ENCODE measurements at regions not wholly inside any gene's neighbourhood (a gene's known extent, or its start where the extent isn't known, plus 50 kb on each side); places are given as distances from the start of the nearest gene placed in this dataset.

DNA sequence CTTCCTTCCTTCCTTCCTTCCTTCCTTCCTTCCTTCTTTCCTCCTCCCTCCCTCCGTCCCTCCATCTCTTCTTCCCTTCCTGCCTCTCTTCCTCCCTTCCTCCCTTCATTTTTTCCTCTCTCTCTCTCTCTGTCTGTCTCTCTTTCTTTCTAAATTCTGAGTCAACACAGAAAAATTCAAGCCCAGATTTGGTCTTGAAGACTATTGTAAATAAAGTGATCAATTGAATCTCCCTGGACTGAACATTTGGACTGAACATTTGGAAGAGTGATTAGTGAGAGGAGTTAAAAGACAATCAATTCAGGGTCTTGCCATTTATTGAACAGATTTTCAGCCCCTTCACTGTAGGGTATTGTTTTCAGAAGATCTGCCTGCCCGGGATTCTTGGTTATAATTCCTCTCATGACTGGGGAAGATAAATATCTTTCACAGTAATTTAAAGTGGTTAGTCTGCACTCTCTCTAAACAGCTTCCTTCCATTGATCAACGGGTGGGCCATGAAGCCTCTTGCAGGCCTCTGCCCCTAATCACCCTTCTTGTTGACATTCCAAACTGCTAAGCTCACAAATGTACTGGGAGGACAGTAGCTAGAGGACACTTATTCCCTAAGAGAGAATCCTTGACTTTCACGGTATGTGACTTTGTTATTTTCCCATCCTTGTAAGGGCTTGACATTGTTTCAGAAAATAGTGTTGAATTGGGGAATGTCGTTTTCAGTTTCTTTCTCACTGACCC is 101.7 kb upstream of the BMP2 start:
- Histone ChIP-seq H3K4me3 (no peak overlapping the region), H3K27ac (no peak overlapping the region), H3K27me3 (no peaks in the 10 kb centered on the region), H3K9me3 (no peaks in the 10 kb centered on the region), H3K36me3 (no peaks in the 10 kb centered on the region), H3K4me1 (peaks cover 5% of the 10 kb centered on the region)
- WGBS = 76% methylated on average over 5 of the region's 5 CpGs
- TF ChIP-seq EP300 (IDR thresholded peaks at IDR 0.05) (no peak), POLR2A (IDR thresholded peaks at IDR 0.05) (no peak), POLR2AphosphoS5 (IDR thresholded peaks at IDR 0.05) (no peak)
- TF ChIP-seq, protein P1, sequence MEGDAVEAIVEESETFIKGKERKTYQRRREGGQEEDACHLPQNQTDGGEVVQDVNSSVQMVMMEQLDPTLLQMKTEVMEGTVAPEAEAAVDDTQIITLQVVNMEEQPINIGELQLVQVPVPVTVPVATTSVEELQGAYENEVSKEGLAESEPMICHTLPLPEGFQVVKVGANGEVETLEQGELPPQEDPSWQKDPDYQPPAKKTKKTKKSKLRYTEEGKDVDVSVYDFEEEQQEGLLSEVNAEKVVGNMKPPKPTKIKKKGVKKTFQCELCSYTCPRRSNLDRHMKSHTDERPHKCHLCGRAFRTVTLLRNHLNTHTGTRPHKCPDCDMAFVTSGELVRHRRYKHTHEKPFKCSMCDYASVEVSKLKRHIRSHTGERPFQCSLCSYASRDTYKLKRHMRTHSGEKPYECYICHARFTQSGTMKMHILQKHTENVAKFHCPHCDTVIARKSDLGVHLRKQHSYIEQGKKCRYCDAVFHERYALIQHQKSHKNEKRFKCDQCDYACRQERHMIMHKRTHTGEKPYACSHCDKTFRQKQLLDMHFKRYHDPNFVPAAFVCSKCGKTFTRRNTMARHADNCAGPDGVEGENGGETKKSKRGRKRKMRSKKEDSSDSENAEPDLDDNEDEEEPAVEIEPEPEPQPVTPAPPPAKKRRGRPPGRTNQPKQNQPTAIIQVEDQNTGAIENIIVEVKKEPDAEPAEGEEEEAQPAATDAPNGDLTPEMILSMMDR (IDR thresholded peaks at IDR 0.05) = no peak
- DNase-seq (ENCODE audit: low spot score in 2 of 2) = no peak

DNA sequence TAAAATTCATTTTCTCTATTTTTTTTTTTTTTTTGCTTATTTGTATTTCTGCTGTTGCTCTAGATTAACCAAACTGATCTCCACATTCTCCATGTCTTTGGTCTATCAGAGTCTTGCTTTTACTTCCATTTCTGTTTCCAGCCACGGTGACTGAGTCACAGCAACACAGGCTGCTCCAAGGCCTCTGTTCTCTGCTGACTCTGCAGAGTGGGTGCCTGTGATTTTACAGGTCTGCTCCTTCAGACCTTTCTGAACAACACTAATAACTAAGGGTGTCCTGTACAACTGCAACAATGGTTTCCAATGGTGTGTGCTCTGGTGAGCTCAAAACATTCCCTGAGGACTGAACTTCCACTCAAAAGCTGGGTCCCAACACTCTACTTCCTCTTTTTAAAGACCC is 102.3 kb upstream of the BMP2 start:
- H3K4me1 ChIP-seq = peaks cover 8% of the 10 kb centered on the region
- no peak overlapping the region for H3K4me3 ChIP-seq
- 70% methylated on average over 1 of the region's 1 CpG for WGBS
- H3K27ac ChIP-seq = no peak overlapping the region
- no peaks in the 10 kb centered on the region for H3K36me3 ChIP-seq
- TF ChIP-seq, protein P1 (IDR thresholded peaks at IDR 0.05) = no peak
- TF ChIP-seq EP300 (IDR thresholded peaks at IDR 0.05) (no peak), POLR2AphosphoS5 (IDR thresholded peaks at IDR 0.05) (no peak), POLR2A (IDR thresholded peaks at IDR 0.05) (no peak)
- no peaks in the 10 kb centered on the region for H3K27me3 ChIP-seq
- DNase-seq (ENCODE audit: low spot score in 2 of 2) = no peak
- no peaks in the 10 kb centered on the region for H3K9me3 ChIP-seq

DNA sequence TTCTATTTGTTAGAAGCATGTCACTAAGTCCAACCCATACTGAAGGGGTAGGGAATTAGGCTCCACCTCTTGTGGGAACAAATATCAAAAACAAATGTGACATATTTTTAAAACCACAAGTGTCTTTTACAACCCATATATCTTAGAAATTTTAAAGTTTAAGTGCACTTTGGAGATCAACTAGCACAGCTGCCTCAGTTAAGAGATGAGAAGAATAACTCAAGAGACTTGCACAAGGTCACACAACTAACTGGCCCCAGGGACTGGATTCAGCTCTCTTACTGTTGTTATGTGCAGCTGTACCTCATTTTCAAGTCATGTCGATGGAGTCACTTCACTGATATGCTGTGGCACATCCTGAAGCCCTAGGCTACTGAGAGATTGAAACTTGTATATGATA is 102.9 kb upstream of the BMP2 start:
- H3K27me3 ChIP-seq = no peaks in the 10 kb centered on the region
- peaks cover 8% of the 10 kb centered on the region for H3K4me1 ChIP-seq
- no peak for DNase-seq (ENCODE audit: low spot score in 2 of 2)
- TF ChIP-seq, protein P1 (IDR thresholded peaks at IDR 0.05) = no peak
- TF ChIP-seq POLR2AphosphoS5 (IDR thresholded peaks at IDR 0.05) = no peak
- 7% methylated on average over 1 of the region's 1 CpG for WGBS
- H3K36me3 ChIP-seq = no peaks in the 10 kb centered on the region
- no peak overlapping the region for H3K27ac ChIP-seq
- no peaks in the 10 kb centered on the region for H3K9me3 ChIP-seq
- H3K4me3 ChIP-seq = no peak overlapping the region

DNA sequence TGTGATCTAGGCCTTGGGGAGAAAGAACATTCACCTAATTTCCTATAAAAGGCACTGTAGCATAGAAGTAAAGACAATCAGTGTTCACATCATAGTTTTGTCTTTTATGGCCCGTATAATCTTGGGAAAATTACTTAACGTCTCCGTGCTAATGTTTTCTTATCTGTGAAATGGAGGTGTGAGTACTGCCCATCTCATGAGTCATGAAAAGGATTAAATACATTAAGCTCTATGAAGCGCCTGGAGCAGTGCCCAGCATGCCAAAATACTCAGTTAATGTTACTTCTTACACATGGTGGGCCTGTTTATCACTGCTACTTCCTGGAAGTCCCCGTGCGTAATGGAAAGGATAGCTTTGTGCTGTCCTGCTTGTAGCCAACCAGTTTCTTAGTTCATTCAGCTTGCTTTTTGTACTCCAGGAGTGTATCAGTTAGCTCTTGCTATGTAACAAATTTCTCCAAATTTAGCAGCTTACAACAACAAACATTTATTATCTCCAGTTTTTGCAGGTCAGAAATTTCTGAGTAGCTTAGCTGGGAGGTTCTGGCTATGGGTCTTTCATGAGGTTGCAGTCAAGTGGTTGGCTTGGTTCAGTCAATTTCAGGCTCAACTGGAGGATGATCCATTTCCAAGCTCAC is 103.6 kb upstream of the BMP2 start:
- 60% methylated on average over 6 of the region's 6 CpGs for WGBS
- H3K27ac ChIP-seq = no peak overlapping the region
- H3K4me3 ChIP-seq = no peak overlapping the region
- no peak for DNase-seq (ENCODE audit: low spot score in 2 of 2)
- H3K9me3 ChIP-seq = no peaks in the 10 kb centered on the region
- TF ChIP-seq EP300 (IDR thresholded peaks at IDR 0.05) (no peak), POLR2A (IDR thresholded peaks at IDR 0.05) (no peak)
- TF ChIP-seq, protein P1 (IDR thresholded peaks at IDR 0.05) = no peak
- no peaks in the 10 kb centered on the region for H3K36me3 ChIP-seq
- H3K4me1 ChIP-seq = peaks cover 8% of the 10 kb centered on the region
- H3K27me3 ChIP-seq = no peaks in the 10 kb centered on the region

DNA sequence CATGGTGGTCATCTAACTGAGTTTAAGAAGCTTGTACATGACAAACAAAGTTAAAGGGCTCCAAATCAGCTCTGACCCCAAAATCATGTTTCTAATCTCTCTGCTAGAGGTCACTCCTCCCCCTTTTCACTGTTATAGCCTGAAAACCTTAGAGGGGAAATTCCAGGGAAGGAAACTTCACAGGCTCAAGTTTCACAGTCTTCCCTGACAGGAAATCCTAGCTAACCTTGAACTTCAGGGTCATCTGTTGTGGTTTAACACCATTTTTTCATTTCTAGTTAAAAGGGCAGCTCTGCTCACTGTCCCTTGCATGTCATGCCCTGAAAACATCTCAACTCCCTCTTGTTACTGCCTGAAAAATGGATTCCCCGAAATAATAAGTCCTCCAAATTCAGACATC is 104.4 kb upstream of the BMP2 start:
- H3K36me3 ChIP-seq = no peaks in the 10 kb centered on the region
- no peak for DNase-seq (ENCODE audit: low spot score in 2 of 2)
- H3K4me1 ChIP-seq = peaks cover 8% of the 10 kb centered on the region
- no peaks in the 10 kb centered on the region for H3K27me3 ChIP-seq
- TF ChIP-seq POLR2A (IDR thresholded peaks at IDR 0.05) (no peak), EP300 (IDR thresholded peaks at IDR 0.05) (no peak), POLR2AphosphoS5 (IDR thresholded peaks at IDR 0.05) (no peak)
- no peak overlapping the region for H3K4me3 ChIP-seq
- H3K27ac ChIP-seq = no peak overlapping the region
- WGBS = 71% methylated on average over 1 of the region's 1 CpG
- H3K9me3 ChIP-seq = no peaks in the 10 kb centered on the region

All from suprapubic skin (tissue), 4 donors.